GM12864 (cell line): ENCODE measurements at regions not wholly inside any gene's neighbourhood (a gene's known extent, or its start where the extent isn't known, plus 50 kb on each side); places are given as distances from the start of the nearest gene placed in this dataset.
"Not testable (repeated sequence)": the region's sequence is repeated elsewhere in the genome, so short reads cannot be mapped to it uniquely, and the experiment has no call there.

ENCODE experiments used
- DNase-seq: peaks from one replicate; pipeline ENCODE4 v3.0.0-alpha.2; 2011; ENCODE audit warnings: low read depth
- H3K4me3 ChIP-seq: 2 replicates; pipeline ENCODE4 v1.5.1; 2011; ENCODE audit warnings: mild to moderate bottlenecking, low read depth, low read length, control low read depth
- CTCF ChIP-seq: IDR thresholded peaks from 2 replicates; pipeline ENCODE4 v1.5.1; 2011; ENCODE audit warnings: low read depth, mild to moderate bottlenecking, moderate library complexity, low read length, control low read depth, inconsistent platforms; ENCODE audit errors: missing control alignments

GRCh38 chr13:97758317-97758716, 195.2 kb upstream of the IPO5 start:
- no peak overlapping the region for H3K4me3 ChIP-seq
- no peak for DNase-seq
- no peak for TF ChIP-seq CTCF

GRCh38 chr13:97761796-97762540, 191.5 kb upstream of the IPO5 start:
- H3K4me3 ChIP-seq, result no peak overlapping the region
- DNase-seq, result no peak
- no peak for TF ChIP-seq CTCF

GRCh38 chr13:97766749-97767148, 186.7 kb upstream of the IPO5 start:
- no peak for DNase-seq
- TF ChIP-seq CTCF, result no peak
- no peak overlapping the region for H3K4me3 ChIP-seq

DNA sequence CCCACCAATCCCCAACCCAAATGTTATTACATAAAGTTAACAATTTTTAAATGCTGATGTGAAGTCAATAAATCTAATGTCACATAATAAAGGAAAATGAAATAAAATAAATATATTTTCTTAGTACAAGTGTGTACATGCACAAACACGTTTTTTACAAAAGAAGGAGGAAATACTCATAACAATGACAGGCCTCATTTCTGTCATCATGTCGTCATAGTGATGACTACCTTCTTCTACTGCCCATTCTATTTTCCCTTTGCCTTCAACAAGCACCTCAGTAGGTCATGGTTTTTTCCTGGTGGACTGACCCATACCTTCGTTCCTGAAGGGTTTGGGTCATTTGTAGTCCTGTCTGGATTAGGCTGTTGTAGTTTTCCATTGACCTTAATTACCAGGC, 185.3 kb upstream of the IPO5 start:
- DNase-seq, result no peak
- no peak for TF ChIP-seq CTCF
- no peak overlapping the region for H3K4me3 ChIP-seq

DNA sequence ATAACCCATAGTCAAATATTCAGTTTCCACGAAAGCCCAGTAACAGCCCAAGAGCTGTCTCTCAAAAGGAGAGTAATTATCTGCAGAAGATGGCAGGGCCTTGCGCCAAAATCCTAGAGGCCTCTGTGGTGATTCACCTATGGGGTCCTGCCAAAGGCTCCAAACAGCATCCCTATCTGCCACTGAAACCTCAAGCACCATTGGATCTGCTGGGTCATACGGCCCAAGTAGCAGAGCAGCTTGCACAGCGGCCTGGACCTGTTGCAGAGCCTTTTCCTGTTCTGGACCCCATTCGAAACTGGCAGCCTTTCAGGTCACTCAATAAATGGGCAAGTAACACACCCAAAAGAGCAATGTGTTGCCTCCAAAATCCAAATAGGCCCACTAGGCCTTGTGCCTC, 183.2 kb upstream of the IPO5 start:
- H3K4me3 ChIP-seq, result not testable (repeated sequence)

GRCh38 chr13:97772466-97772865, 181.0 kb upstream of the IPO5 start:
- H3K4me3 ChIP-seq, DNase-seq: not testable (repeated sequence)

More for the DNA sequence above, 183.2 kb upstream of the IPO5 start:
- not testable (repeated sequence) for DNase-seq

- not testable (repeated sequence) for H3K4me3 ChIP-seq, DNase-seq
These were observed 178.9 kb upstream of the IPO5 start for GRCh38 chr13:97774391-97775100.

- H3K4me3 ChIP-seq, result no peak overlapping the region
- TF ChIP-seq CTCF, result no peak
- no peak for DNase-seq
These were observed 173.0 kb upstream of the IPO5 start for GRCh38 chr13:97780486-97780885.
